PC-9 (cell line): ENCODE measurements at regions not wholly inside any gene's neighbourhood (a gene's known extent, or its start where the extent isn't known, plus 50 kb on each side); places are given as distances from the start of the nearest gene placed in this dataset.

Experiments
- BruUV-seq: library from RNA; stranded (reverse); fragments of 400-500 nt; replicated peaks from 2 replicates; lab custom pipeline; 2021; lab: Mats Ljungman, UMichigan
- CTCF ChIA-PET: fragments of 300-600 bp; sonication (Branson Sonifier 250); formaldehyde crosslinking; loops from one replicate; lab custom pipeline; 2022; ENCODE audit warnings: antibody characterized with exemption; lab: Charles Lee
- POLR2A ChIA-PET: fragments of 300-600 bp; sonication (Branson Sonifier 250); formaldehyde crosslinking; loops from one replicate; lab custom pipeline; 2022; ENCODE audit warnings: antibody characterized with exemption; ENCODE audit not compliant: unreplicated experiment; lab: Charles Lee
- DNase-seq, 2 experiments: peaks; one replicate each; pipeline versions ENCODE4 v3.0.0 to v3.0.0-alpha.2; 2015 to 2022; ENCODE audit warnings: mixed read lengths in 1 of 2
- H2AFZ ChIP-seq: fragments of 200-600 bp; sonication (generic); 2 replicates; pipeline ENCODE4 v1.8.1; 2017; ENCODE audit warnings: antibody characterized with exemption
- H3F3A ChIP-seq: fragments of 200-600 bp; sonication (generic); 2 replicates; pipeline ENCODE4 v1.8.1; 2017; ENCODE audit warnings: antibody characterized with exemption, mild to moderate bottlenecking, low read depth; ENCODE audit not compliant: insufficient read depth
- H3K27ac ChIP-seq: fragments of 200-600 bp; sonication (generic); 2 replicates; pipeline ENCODE4 v1.6.1; 2016; ENCODE audit warnings: mixed run types
- H3K27me3 ChIP-seq: fragments of 200-600 bp; sonication (generic); 2 replicates; pipeline ENCODE4 v1.6.1; 2016; ENCODE audit warnings: low read depth, mixed run types; ENCODE audit not compliant: insufficient read depth
- H3K36me3 ChIP-seq: fragments of 200-600 bp; sonication (generic); 2 replicates; pipeline ENCODE4 v1.6.1; 2016; ENCODE audit warnings: low read depth, mixed run types
- H3K4me1 ChIP-seq: fragments of 200-600 bp; sonication (generic); replicated peaks from 2 replicates; pipeline ENCODE4 v1.6.1; 2016; ENCODE audit warnings: mixed run types; ENCODE audit not compliant: insufficient read depth
- H3K4me2 ChIP-seq: fragments of 200-600 bp; sonication (generic); 2 replicates; pipeline ENCODE4 v1.6.1; 2017; ENCODE audit warnings: mixed run types
- H3K4me3 ChIP-seq: fragments of 200-600 bp; sonication (generic); 2 replicates; pipeline ENCODE4 v1.6.1; 2016; ENCODE audit warnings: mixed run types
- H3K79me2 ChIP-seq: fragments of 200-600 bp; sonication (generic); 2 replicates; pipeline ENCODE4 v1.6.1; 2017; ENCODE audit warnings: low read depth, mixed run types
- H3K9me2 ChIP-seq: fragments of 200-600 bp; sonication (generic); 2 replicates; pipeline ENCODE4 v1.8.1; 2017; ENCODE audit warnings: mild to moderate bottlenecking; ENCODE audit not compliant: insufficient read depth
- H3K9me3 ChIP-seq: fragments of 200-600 bp; sonication (generic); 2 replicates; pipeline ENCODE4 v1.8.1; 2016; ENCODE audit warnings: low read depth; ENCODE audit not compliant: insufficient read depth
- H4K20me1 ChIP-seq: fragments of 200-600 bp; sonication (generic); 2 replicates; pipeline ENCODE4 v1.8.1; 2017; ENCODE audit not compliant: insufficient read depth
- EZH2 ChIP-seq: fragments of 200-600 bp; sonication (generic); IDR thresholded peaks from 2 replicates; pipeline ENCODE4 v1.8.0; 2017; ENCODE audit warnings: antibody characterized with exemption, low read depth
- intact Hi-C: fragments of 100-400 bp; cut with micrococcal nuclease; formaldehyde crosslinking; loops from one replicate; pipeline ENCODE4 v1.10.0; 2022; ENCODE audit not compliant: unreplicated experiment
- TF ChIP-seq, protein P1 (sequence below): fragments of 200-600 bp; sonication (generic); conservative IDR thresholded peaks from 2 replicates; pipeline ENCODE4 v1.6.1; 2017; ENCODE audit warnings: mixed run types, antibody characterized with exemption, mild to moderate bottlenecking, moderate library complexity

DNA sequence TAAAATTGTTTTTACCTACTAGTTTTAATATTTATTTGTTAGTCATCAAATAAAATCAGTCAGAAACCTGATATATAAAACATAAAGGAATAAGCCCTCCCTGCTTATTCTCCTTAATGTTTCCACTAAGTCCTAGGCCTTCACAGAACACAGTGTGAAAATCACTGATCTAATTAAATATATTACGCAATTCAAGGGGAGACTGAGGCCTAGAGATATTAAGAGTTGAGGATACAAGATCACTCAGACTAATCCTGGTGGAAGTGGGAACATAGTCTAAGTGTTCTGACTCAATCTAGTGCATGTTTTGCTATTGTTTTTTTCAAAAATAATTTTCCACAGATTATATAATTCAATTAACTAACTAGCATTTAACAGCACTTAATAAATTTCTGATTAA lies 401.1 kb downstream of the SLCO4C1 start:
- no peaks in the 10 kb centered on the region for H3K36me3 ChIP-seq
- no peaks in the 10 kb centered on the region for H3K27me3 ChIP-seq
- H3K27ac ChIP-seq: no peak overlapping the region
- ChIA-PET CTCF (no interaction called here), POLR2A (no interaction called here)
- no peak overlapping the region for H2AFZ ChIP-seq
- no peak for DNase-seq
- intact Hi-C loops: no loop called here
- BruUV-seq: no TSS peak
- TF ChIP-seq EZH2: no peak
- TF ChIP-seq, protein P1, sequence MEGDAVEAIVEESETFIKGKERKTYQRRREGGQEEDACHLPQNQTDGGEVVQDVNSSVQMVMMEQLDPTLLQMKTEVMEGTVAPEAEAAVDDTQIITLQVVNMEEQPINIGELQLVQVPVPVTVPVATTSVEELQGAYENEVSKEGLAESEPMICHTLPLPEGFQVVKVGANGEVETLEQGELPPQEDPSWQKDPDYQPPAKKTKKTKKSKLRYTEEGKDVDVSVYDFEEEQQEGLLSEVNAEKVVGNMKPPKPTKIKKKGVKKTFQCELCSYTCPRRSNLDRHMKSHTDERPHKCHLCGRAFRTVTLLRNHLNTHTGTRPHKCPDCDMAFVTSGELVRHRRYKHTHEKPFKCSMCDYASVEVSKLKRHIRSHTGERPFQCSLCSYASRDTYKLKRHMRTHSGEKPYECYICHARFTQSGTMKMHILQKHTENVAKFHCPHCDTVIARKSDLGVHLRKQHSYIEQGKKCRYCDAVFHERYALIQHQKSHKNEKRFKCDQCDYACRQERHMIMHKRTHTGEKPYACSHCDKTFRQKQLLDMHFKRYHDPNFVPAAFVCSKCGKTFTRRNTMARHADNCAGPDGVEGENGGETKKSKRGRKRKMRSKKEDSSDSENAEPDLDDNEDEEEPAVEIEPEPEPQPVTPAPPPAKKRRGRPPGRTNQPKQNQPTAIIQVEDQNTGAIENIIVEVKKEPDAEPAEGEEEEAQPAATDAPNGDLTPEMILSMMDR: no peak
- H3K4me1 ChIP-seq: no peaks in the 10 kb centered on the region
- no peak overlapping the region for H3K4me2 ChIP-seq
- no peaks in the 10 kb centered on the region for H4K20me1 ChIP-seq
- H3K9me2 ChIP-seq: no peaks in the 10 kb centered on the region
- H3K9me3 ChIP-seq: no peaks in the 10 kb centered on the region
- H3F3A ChIP-seq: no peaks in the 10 kb centered on the region
- H3K79me2 ChIP-seq: no peaks in the 10 kb centered on the region
- H3K4me3 ChIP-seq: no peak overlapping the region

DNA sequence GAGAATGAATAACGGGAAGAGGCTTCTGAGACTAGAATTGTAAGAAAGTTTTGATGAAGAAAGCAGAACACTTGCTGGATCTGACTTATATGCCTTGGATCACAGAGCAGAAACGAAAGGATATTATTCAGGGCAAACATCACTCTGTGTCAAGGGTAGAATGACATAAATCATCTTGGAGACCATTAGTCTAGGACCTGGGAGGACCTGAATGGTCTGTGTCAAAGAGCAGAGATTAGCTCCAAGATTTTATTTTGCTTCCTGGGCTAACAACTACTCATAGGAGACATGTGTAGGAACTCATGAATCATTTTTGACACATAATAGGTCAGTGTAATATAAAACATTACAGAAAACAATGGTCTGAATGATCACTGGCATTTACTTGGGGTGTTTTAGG lies 417.9 kb downstream of the SLCO4C1 start:
- no peak overlapping the region for H3K4me3 ChIP-seq
- DNase-seq: no peak
- H3K36me3 ChIP-seq: no peaks in the 10 kb centered on the region
- no peak overlapping the region for H3K4me2 ChIP-seq
- H3K27ac ChIP-seq: no peak overlapping the region
- no peaks in the 10 kb centered on the region for H3K4me1 ChIP-seq
- H3F3A ChIP-seq: no peaks in the 10 kb centered on the region
- ChIA-PET POLR2A (interaction anchor here (0.6 kb wide), 1 partner anchor 60 kb away, joined by 8 read pairs; no protein-coding TSS in a partner anchor), CTCF (no interaction called here)
- TF ChIP-seq EZH2: no peak
- TF ChIP-seq, protein P1: no peak
- intact Hi-C loops: no loop called here
- no TSS peak for BruUV-seq
- no peaks in the 10 kb centered on the region for H3K79me2 ChIP-seq
- H3K27me3 ChIP-seq: no peaks in the 10 kb centered on the region
- no peaks in the 10 kb centered on the region for H3K9me3 ChIP-seq
- H2AFZ ChIP-seq: no peak overlapping the region
- H4K20me1 ChIP-seq: no peaks in the 10 kb centered on the region
- no peaks in the 10 kb centered on the region for H3K9me2 ChIP-seq

DNA sequence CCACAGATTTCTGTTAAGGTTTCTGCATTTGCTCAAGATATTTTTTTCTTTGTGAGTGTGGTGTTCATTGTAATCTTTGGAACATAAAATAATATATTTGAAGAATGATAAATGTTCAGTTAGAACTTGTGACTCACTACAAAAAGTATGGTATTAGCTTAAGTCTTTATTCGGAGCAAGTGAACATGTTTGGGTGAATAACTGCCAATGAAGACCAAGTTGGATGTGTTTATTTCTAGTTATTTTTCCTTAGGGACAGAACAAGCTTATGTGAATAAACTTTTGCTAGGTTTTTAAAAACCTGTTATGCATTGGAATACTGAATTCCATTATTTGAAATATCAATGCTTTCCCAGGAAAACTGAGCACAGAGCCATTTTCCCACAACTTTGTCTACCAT lies 418.6 kb downstream of the SLCO4C1 start:
- DNase-seq: no peak
- POLR2A ChIA-PET: no interaction called here

More for the DNA sequence above, 418.6 kb downstream of the SLCO4C1 start:
- Histone ChIP-seq H3K79me2 (no peaks in the 10 kb centered on the region), H3K36me3 (no peaks in the 10 kb centered on the region), H3K27ac (no peak overlapping the region), H3K9me3 (no peaks in the 10 kb centered on the region), H2AFZ (no peak overlapping the region), H3K27me3 (no peaks in the 10 kb centered on the region), H3K4me1 (no peaks in the 10 kb centered on the region), H3F3A (no peaks in the 10 kb centered on the region), H4K20me1 (no peaks in the 10 kb centered on the region), H3K4me2 (no peak overlapping the region), H3K9me2 (no peaks in the 10 kb centered on the region), H3K4me3 (no peak overlapping the region)
- intact Hi-C loops: no loop called here
- CTCF ChIA-PET: no interaction called here
- BruUV-seq: no TSS peak
- TF ChIP-seq, protein P1: no peak
- no peak for TF ChIP-seq EZH2
